Epithelial cell of proximal tubule (primary cell): ENCODE measurements at regions not wholly inside any gene's neighbourhood (a gene's known extent, or its start where the extent isn't known, plus 50 kb on each side); places are given as distances from the start of the nearest gene placed in this dataset.

Experiments used
- DNase-seq: peaks from one replicate; pipeline ENCODE4 v3.0.0-alpha.2; 2011; ENCODE audit warnings: low read depth
- H3K4me3 ChIP-seq: 2 replicates; pipeline ENCODE4 v1.5.1; 2011; ENCODE audit warnings: low read depth, mild to moderate bottlenecking, low read length
- TF ChIP-seq, protein P1 (sequence below): conservative IDR thresholded peaks from 2 replicates; pipeline ENCODE4 v1.5.1; 2012; ENCODE audit warnings: low read depth, mild to moderate bottlenecking, low read length

DNA sequence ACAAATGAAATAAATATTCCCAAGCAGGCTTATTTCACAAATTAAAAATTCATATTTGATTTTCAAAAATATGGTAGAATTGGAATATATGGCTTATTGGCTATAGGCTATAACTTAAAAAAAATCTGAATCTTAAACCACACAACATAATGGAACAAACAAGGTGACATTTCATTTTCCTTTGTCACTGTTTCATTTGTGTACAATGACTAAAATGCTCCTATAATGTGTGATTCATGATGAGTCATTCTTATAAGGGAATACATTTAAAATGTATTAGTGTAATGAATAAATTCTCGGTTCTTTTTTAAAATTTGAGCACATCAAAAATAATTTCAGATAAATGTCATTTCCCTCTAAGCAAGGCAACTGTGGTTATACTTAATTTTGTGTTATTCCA, 148.0 kb upstream of the ANK3 start:
- H3K4me3 ChIP-seq, result no peak overlapping the region
- TF ChIP-seq, protein P1, sequence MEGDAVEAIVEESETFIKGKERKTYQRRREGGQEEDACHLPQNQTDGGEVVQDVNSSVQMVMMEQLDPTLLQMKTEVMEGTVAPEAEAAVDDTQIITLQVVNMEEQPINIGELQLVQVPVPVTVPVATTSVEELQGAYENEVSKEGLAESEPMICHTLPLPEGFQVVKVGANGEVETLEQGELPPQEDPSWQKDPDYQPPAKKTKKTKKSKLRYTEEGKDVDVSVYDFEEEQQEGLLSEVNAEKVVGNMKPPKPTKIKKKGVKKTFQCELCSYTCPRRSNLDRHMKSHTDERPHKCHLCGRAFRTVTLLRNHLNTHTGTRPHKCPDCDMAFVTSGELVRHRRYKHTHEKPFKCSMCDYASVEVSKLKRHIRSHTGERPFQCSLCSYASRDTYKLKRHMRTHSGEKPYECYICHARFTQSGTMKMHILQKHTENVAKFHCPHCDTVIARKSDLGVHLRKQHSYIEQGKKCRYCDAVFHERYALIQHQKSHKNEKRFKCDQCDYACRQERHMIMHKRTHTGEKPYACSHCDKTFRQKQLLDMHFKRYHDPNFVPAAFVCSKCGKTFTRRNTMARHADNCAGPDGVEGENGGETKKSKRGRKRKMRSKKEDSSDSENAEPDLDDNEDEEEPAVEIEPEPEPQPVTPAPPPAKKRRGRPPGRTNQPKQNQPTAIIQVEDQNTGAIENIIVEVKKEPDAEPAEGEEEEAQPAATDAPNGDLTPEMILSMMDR, result no peak
- no peak for DNase-seq

DNA sequence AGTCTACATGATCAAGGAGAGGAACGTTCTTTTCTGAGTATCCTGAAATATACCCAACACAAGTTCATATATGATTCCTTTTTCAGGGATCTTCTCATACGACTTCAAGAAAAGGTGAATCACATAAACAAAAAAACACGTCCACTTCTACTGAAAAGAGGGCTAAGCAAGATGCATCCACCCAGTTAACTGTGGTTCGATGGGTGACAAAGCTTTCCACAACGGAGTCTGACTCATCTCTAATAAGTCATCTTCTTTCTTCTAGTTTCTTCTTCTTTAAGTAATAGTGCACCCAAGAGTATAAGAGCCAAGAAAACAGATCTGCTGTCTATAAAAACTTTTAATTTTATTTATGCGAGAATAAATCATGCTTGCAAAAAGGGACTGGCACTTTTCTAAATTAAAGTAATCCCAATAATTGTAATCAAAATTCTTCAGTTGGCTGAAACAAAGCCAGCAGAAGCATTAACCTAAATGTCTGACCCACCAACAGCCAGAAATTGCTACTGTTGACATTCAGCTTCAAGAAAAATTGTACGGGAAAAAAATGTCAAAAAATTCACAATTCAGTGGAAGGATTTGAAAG, 146.9 kb upstream of the ANK3 start:
- no peak overlapping the region for H3K4me3 ChIP-seq
- peak; percentile 63 for DNase-seq
- TF ChIP-seq, protein P1, result no peak

DNA sequence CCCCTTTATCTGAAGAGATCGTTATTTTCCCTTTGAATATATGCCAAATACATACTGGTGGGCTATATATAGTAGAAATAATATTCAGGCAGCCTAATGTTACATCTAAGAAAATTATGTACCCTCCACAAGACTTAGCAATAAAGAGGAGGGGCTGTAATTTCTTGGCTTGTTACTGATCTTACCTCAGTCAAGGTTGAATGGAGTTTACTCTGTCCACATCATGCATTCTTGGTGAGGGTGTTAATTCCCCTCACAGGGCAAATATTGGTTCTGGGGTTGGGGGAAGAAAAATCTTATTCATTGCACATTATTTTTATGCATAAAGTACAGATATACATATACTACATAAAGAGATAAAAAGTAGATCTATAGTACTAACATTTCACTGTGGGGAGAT, 145.8 kb upstream of the ANK3 start:
- DNase-seq, result no peak
- no peak overlapping the region for H3K4me3 ChIP-seq
- TF ChIP-seq, protein P1, result no peak

DNA sequence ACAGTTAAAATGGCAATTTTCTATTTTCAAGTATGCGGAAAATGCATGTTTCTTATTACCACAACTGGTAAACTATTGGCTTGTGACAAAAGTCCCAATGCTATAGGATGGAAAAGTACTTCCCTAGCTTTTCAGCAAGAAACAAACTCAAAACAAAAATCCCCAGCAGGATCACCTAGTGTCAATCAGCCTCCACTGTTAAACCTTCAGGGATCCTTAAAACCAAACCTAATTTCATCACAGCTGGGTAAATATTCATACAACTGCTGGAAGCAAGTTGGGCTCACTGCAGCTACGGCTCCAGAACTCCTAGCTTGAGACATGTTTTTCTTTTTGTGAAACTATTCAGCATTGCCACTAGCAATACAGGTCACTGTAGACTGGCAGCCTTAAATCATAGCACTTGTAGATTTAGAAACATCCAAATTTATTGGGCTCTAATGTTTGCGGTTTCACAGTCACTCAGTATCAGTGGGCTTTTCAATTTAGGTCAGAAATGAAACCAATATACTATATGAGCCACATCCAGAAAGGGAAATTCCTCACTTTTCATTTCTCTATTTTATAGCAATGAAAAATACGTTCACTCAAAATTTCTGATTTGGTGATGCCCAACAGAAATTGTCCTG, 145.2 kb upstream of the ANK3 start:
- DNase-seq, result no peak
- H3K4me3 ChIP-seq, result no peak overlapping the region
- TF ChIP-seq, protein P1, result no peak

DNA sequence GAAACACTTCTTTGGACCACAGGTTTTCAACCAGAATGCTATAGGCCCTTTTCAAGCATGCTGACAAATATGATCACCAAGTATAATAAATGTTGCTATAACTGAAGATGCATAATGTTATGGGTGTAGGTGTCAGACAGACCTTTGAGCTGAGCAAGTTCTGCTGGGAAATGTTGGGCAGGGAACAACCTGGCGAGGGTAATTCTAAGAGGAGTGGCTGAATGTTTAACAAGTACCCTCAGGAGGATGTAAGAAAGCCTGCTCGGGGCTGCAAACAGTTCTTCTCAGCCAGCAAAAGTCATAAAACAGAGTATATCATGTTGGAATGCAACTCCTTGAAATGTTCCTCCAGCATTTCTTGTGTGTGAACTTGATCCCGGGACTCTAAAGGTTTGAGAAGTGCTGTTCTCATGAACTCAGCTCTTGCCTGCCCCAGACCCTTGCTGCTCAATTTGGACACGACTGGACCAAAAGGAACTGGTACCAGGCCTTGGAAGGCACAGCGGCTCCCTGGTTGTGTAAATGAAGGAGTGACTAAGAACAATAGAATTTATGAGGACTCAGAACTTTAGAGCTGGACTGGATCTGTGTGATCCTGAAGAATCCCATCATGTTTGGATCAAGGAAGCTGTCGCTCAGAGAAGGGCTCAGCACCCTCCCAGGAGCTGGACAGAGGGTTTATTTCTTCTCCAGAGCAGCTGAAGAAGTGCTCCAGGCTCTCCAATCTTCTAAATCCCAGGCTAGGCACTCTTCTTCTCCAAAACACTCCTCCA, 143.2 kb upstream of the ANK3 start:
- DNase-seq, result no peak
- TF ChIP-seq, protein P1, result no peak
- no peak overlapping the region for H3K4me3 ChIP-seq

DNA sequence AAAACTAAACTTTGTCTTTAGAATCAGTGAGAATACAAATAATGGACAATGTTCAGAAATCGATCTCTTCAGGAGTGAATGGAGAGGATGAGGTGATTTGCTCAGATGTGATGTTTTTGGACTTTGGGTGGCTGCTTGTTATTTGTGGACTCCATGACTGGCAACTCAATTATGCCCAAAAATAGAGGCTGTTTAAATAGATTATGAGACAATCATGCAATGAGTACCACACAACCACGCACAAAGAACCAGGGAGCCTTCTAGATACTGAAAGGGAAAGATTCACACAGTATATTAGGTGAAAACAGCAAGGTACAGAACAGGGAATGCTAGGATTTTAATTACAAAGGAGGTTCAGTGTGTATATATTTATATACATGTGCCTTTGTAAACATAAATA, 141.3 kb upstream of the ANK3 start:
- no peak overlapping the region for H3K4me3 ChIP-seq
- DNase-seq, result no peak
- TF ChIP-seq, protein P1, result no peak
